ENCODE measurements at regions not wholly inside any gene's neighbourhood (a gene's known extent, or its start where the extent isn't known, plus 50 kb on each side); places are given as distances from the start of the nearest gene placed in this dataset.

GRCh38 chr11:104652996-104653395 is 245.3 kb downstream of the CASP12 start:
- Mint-ChIP-seq H3K36me3 (ENCODE audit: low read depth) (peaks cover 6% of the 10 kb centered on the region), H3K27ac (no peak overlapping the region), H3K9me3 (ENCODE audit: low read depth) (peaks cover 7% of the 10 kb centered on the region), H3K4me3 (no peak overlapping the region), H3K27me3 (peaks cover 2% of the 10 kb centered on the region), H3K4me1 (peaks cover 29% of the 10 kb centered on the region)
- CTCF ChIA-PET = no interaction called here
- POLR2A ChIA-PET = no interaction called here
- ATAC-seq (no peak), DNase-seq (no peak)
- intact Hi-C loops (cut with DNase I, micrococcal nuclease) = no loop called here

- peaks cover 22% of the 10 kb centered on the region for H3K4me1 Mint-ChIP-seq
- CTCF ChIA-PET = no interaction called here
- POLR2A ChIA-PET = no interaction called here
- no peak overlapping the region for H3K4me3 Mint-ChIP-seq
- peaks cover 2% of the 10 kb centered on the region for H3K27me3 Mint-ChIP-seq
- no peak overlapping the region for H3K27ac Mint-ChIP-seq
- peaks cover 6% of the 10 kb centered on the region for H3K36me3 Mint-ChIP-seq (ENCODE audit: low read depth)
- intact Hi-C loops (cut with DNase I, micrococcal nuclease) = no loop called here
- ATAC-seq (no peak), DNase-seq (peak; percentile 47)
- peaks cover 7% of the 10 kb centered on the region for H3K9me3 Mint-ChIP-seq (ENCODE audit: low read depth)
Measured at GRCh38 chr11:104650234-104650633, 248.0 kb downstream of the CASP12 start.

- intact Hi-C loops (cut with DNase I, micrococcal nuclease) = no loop called here
- CTCF ChIA-PET = no interaction called here
- H3K4me1 Mint-ChIP-seq = peaks cover 20% of the 10 kb centered on the region
- H3K27me3 Mint-ChIP-seq = no peaks in the 10 kb centered on the region
- peaks cover 6% of the 10 kb centered on the region for H3K36me3 Mint-ChIP-seq (ENCODE audit: low read depth)
- POLR2A ChIA-PET = no interaction called here
- ATAC-seq = no peak
- DNase-seq = no peak
- H3K27ac Mint-ChIP-seq = no peak overlapping the region
- peaks cover 7% of the 10 kb centered on the region for H3K9me3 Mint-ChIP-seq (ENCODE audit: low read depth)
- H3K4me3 Mint-ChIP-seq = no peak overlapping the region
Measured at GRCh38 chr11:104649002-104649401, 249.3 kb downstream of the CASP12 start.

- ChIA-PET POLR2A (no interaction called here), CTCF (no interaction called here)
- intact Hi-C loops (cut with DNase I, micrococcal nuclease) = no loop called here
- H3K27me3 Mint-ChIP-seq = no peaks in the 10 kb centered on the region
- ATAC-seq (no peak), DNase-seq (no peak)
- H3K27ac Mint-ChIP-seq = no peak overlapping the region
- H3K4me3 Mint-ChIP-seq = no peak overlapping the region
- peaks cover 11% of the 10 kb centered on the region for H3K9me3 Mint-ChIP-seq (ENCODE audit: low read depth)
- peaks cover 14% of the 10 kb centered on the region for H3K4me1 Mint-ChIP-seq
- H3K36me3 Mint-ChIP-seq (ENCODE audit: low read depth) = peaks cover 6% of the 10 kb centered on the region
Measured at GRCh38 chr11:104645261-104646222, 252.7 kb downstream of the CASP12 start.

GRCh38 chr11:104637662-104638170 is 260.5 kb downstream of the CASP12 start:
- intact Hi-C loops (cut with DNase I, micrococcal nuclease) = no loop called here
- peaks cover 4% of the 10 kb centered on the region for H3K9me3 Mint-ChIP-seq (ENCODE audit: low read depth)
- POLR2A ChIA-PET = no interaction called here
- H3K4me1 Mint-ChIP-seq = no peaks in the 10 kb centered on the region
- no peaks in the 10 kb centered on the region for H3K27me3 Mint-ChIP-seq
- H3K27ac Mint-ChIP-seq = no peak overlapping the region
- H3K4me3 Mint-ChIP-seq = no peak overlapping the region
- DNase-seq = no peak
- CTCF ChIA-PET = no interaction called here
- no peaks in the 10 kb centered on the region for H3K36me3 Mint-ChIP-seq (ENCODE audit: low read depth)
- ATAC-seq = no peak

- no peaks in the 10 kb centered on the region for H3K4me1 Mint-ChIP-seq
- H3K27me3 Mint-ChIP-seq = no peaks in the 10 kb centered on the region
- no peaks in the 10 kb centered on the region for H3K36me3 Mint-ChIP-seq (ENCODE audit: low read depth)
- CTCF ChIA-PET = no interaction called here
- DNase-seq (no peak), ATAC-seq (no peak)
- H3K9me3 Mint-ChIP-seq (ENCODE audit: low read depth) = no peaks in the 10 kb centered on the region
- POLR2A ChIA-PET = interaction anchor here (0.6 kb wide), 1 partner anchor 606 kb away, joined by 3 read pairs; no protein-coding TSS in a partner anchor
- no peak overlapping the region for H3K27ac Mint-ChIP-seq
- intact Hi-C loops (cut with DNase I, micrococcal nuclease) = no loop called here
- H3K4me3 Mint-ChIP-seq = no peak overlapping the region
Measured at GRCh38 chr11:104633226-104633625, 265.0 kb downstream of the CASP12 start.

GRCh38 chr11:104630352-104630751 is 267.9 kb downstream of the CASP12 start:
- H3K4me3 Mint-ChIP-seq = no peak overlapping the region
- no peaks in the 10 kb centered on the region for H3K36me3 Mint-ChIP-seq (ENCODE audit: low read depth)
- CTCF ChIA-PET = no interaction called here
- intact Hi-C loops (cut with DNase I, micrococcal nuclease) = no loop called here
- no peaks in the 10 kb centered on the region for H3K9me3 Mint-ChIP-seq (ENCODE audit: low read depth)
- DNase-seq = no peak
- no peaks in the 10 kb centered on the region for H3K4me1 Mint-ChIP-seq
- H3K27ac Mint-ChIP-seq = no peak overlapping the region
- no peak for ATAC-seq
- H3K27me3 Mint-ChIP-seq = no peaks in the 10 kb centered on the region
- POLR2A ChIA-PET = no interaction called here

GRCh38 chr11:104625246-104625645 is 273.0 kb downstream of the CASP12 start:
- CTCF ChIA-PET = no interaction called here
- Mint-ChIP-seq H3K9me3 (ENCODE audit: low read depth) (peaks cover 2% of the 10 kb centered on the region), H3K4me1 (peaks cover 21% of the 10 kb centered on the region), H3K27ac (no peak overlapping the region), H3K36me3 (ENCODE audit: low read depth) (no peaks in the 10 kb centered on the region), H3K4me3 (no peak overlapping the region), H3K27me3 (no peaks in the 10 kb centered on the region)
- DNase-seq = no peak
- no peak for ATAC-seq
- intact Hi-C loops (cut with DNase I, micrococcal nuclease) = loop anchor here in 1 of 2 experiments (2.0 kb wide), 1 partner anchor 80 kb away; no protein-coding TSS in a partner anchor
- POLR2A ChIA-PET = no interaction called here

- Mint-ChIP-seq H3K4me1 (peaks cover 21% of the 10 kb centered on the region), H3K4me3 (no peak overlapping the region), H3K27me3 (no peaks in the 10 kb centered on the region), H3K27ac (no peak overlapping the region), H3K9me3 (ENCODE audit: low read depth) (peaks cover 2% of the 10 kb centered on the region), H3K36me3 (ENCODE audit: low read depth) (no peaks in the 10 kb centered on the region)
- CTCF ChIA-PET = interaction anchor here (0.6 to 1.2 kb wide), 3 partner anchors 10 to 148 kb away, joined by 3 to 4 read pairs (median 3); no protein-coding TSS in a partner anchor
- DNase-seq (no peak), ATAC-seq (peak; percentile 71)
- POLR2A ChIA-PET = interaction anchor here (0.6 to 0.8 kb wide), 2 partner anchors 82 to 360 kb away, joined by 3 read pairs; no protein-coding TSS in a partner anchor
- intact Hi-C loops (cut with DNase I, micrococcal nuclease) = loop anchor here (1.0 to 5.0 kb wide), 3 partner anchors 81 to 283 kb away; no protein-coding TSS in a partner anchor
Measured at GRCh38 chr11:104624021-104624420, 274.2 kb downstream of the CASP12 start.

GRCh38 chr11:104623518-104623917 is 274.7 kb downstream of the CASP12 start:
- ATAC-seq (peak; percentile 69), DNase-seq (no peak)
- Mint-ChIP-seq H3K27ac (no peak overlapping the region), H3K36me3 (ENCODE audit: low read depth) (no peaks in the 10 kb centered on the region), H3K4me3 (no peak overlapping the region), H3K9me3 (ENCODE audit: low read depth) (peaks cover 2% of the 10 kb centered on the region), H3K27me3 (no peaks in the 10 kb centered on the region), H3K4me1 (peaks cover 21% of the 10 kb centered on the region)
- intact Hi-C loops (cut with DNase I, micrococcal nuclease) = loop anchor here in 1 of 2 experiments (5.0 kb wide), 1 partner anchor 284 kb away; no protein-coding TSS in a partner anchor
- POLR2A ChIA-PET = interaction anchor here (0.6 to 0.8 kb wide), 2 partner anchors 83 to 361 kb away, joined by 3 read pairs; no protein-coding TSS in a partner anchor
- CTCF ChIA-PET = interaction anchor here (0.6 to 1.2 kb wide), 5 partner anchors 10 to 148 kb away, joined by 3 to 4 read pairs (median 3); no protein-coding TSS in a partner anchor

GRCh38 chr11:104620991-104621390 is 277.3 kb downstream of the CASP12 start:
- Mint-ChIP-seq H3K4me3 (no peak overlapping the region), H3K27ac (no peak overlapping the region), H3K9me3 (ENCODE audit: low read depth) (peaks cover 8% of the 10 kb centered on the region), H3K36me3 (ENCODE audit: low read depth) (peaks cover 3% of the 10 kb centered on the region), H3K27me3 (no peaks in the 10 kb centered on the region), H3K4me1 (peaks cover 21% of the 10 kb centered on the region)
- intact Hi-C loops (cut with DNase I, micrococcal nuclease) = loop anchor here in 1 of 2 experiments (5.0 kb wide), 1 partner anchor 286 kb away; no protein-coding TSS in a partner anchor
- ATAC-seq (no peak), DNase-seq (no peak)
- CTCF ChIA-PET = interaction anchor here (0.8 kb wide), 1 partner anchor 204 kb away, joined by 3 read pairs; no protein-coding TSS in a partner anchor
- POLR2A ChIA-PET = no interaction called here

Data from activated CD4-positive, alpha-beta T cell treated with anti-CD3 and anti-CD28 coated beads for 36 hours (primary cell).